ENCODE measurements at regions not wholly inside any gene's neighbourhood (a gene's known extent, or its start where the extent isn't known, plus 50 kb on each side); places are given as distances from the start of the nearest gene placed in this dataset.
A peak's percentile ranks its signal among the peaks of the same experiment; 100 is the strongest.

GRCh38 chrX:16368696-16369095, 201.4 kb downstream of the MAGEB17 start:
- no peak overlapping the region for H3K4me3 Mint-ChIP-seq (ENCODE audit: unreplicated experiment)
- no peak for DNase-seq (ENCODE audit: extremely low spot score, unreplicated experiment)
- no peaks in the 10 kb centered on the region for H3K4me1 Mint-ChIP-seq (ENCODE audit: unreplicated experiment)
- no peak overlapping the region for H3K27ac Mint-ChIP-seq (ENCODE audit: unreplicated experiment)
- TF ChIP-seq CTCF (IDR thresholded peaks at IDR 0.05) = no peak
- no peaks in the 10 kb centered on the region for H3K36me3 Mint-ChIP-seq (ENCODE audit: unreplicated experiment)
- H3K9me3 Mint-ChIP-seq (ENCODE audit: unreplicated experiment) = no peaks in the 10 kb centered on the region
- H3K27me3 Mint-ChIP-seq (ENCODE audit: unreplicated experiment) = no peaks in the 10 kb centered on the region

DNA sequence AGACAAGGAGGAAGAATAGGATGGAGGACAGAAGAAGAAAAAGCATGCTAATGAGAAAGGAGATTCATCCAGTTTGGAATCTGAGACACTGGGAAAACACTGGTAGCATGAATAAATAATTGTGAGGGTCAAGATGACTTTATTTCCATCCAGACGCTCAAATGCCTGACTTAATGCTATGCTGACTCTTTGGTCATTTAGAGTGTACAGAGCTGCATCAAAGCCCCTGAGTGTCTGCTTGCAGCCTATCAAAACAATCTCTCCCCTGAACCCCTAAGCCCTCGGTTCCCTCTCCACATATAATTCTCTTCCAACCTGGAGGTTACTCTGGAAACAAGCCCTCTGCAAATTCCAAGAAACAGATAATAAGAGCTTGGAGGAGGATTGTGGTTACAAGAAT, 208.8 kb downstream of the MAGEB17 start:
- Mint-ChIP-seq H3K4me1 (ENCODE audit: unreplicated experiment) (peaks cover 2% of the 10 kb centered on the region), H3K4me3 (ENCODE audit: unreplicated experiment) (no peak overlapping the region), H3K27ac (ENCODE audit: unreplicated experiment) (no peak overlapping the region), H3K36me3 (ENCODE audit: unreplicated experiment) (peaks cover 3% of the 10 kb centered on the region), H3K27me3 (ENCODE audit: unreplicated experiment) (no peaks in the 10 kb centered on the region), H3K9me3 (ENCODE audit: unreplicated experiment) (peaks cover 11% of the 10 kb centered on the region)
- DNase-seq (ENCODE audit: extremely low spot score, unreplicated experiment) = no peak
- TF ChIP-seq CTCF (IDR thresholded peaks at IDR 0.05) = no peak

DNA sequence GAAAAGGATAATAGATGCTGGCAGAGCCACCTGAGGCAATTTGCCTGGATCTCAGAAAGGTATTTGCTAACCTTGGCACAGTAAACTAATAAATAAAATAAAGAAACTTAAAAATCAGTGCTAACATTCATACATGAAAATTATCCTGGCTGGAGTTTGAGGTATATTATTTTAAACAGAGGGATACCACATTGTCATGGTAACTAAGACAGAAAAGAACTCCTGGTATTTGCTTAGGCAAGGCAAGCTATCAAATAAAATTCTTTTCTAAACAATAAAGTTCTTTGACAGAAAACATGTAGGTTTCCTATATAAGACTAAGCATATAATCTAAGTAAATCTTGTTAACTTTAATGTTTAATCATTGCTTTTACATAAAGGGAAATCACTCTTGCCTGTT, 218.8 kb downstream of the MAGEB17 start:
- no peak for DNase-seq (ENCODE audit: extremely low spot score, unreplicated experiment)
- Mint-ChIP-seq H3K27me3 (ENCODE audit: unreplicated experiment) (no peaks in the 10 kb centered on the region), H3K27ac (ENCODE audit: unreplicated experiment) (peak overlapping the region; percentile 69), H3K9me3 (ENCODE audit: unreplicated experiment) (peaks cover 12% of the 10 kb centered on the region), H3K4me1 (ENCODE audit: unreplicated experiment) (peaks cover 22% of the 10 kb centered on the region), H3K36me3 (ENCODE audit: unreplicated experiment) (no peaks in the 10 kb centered on the region), H3K4me3 (ENCODE audit: unreplicated experiment) (no peak overlapping the region)
- no peak for TF ChIP-seq CTCF (IDR thresholded peaks at IDR 0.05)

DNA sequence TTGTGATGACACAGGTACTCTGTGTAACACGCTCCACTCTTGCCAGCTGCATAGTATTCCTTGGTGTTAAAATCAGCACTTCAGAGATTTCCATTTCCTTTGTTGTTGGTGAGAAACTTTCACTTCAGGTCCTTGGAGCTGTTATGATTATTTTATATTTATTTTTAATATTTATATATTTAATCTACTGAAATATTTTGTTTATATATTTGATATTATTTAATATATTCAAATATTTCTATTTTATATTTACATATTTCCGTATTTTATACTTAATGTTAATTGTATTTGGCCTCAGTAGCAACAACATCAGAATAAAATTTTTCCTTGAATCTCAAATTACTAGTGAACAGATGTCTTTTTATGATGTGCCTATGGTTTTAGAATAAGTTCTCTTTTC, 225.3 kb downstream of the MAGEB17 start:
- Mint-ChIP-seq H3K27me3 (ENCODE audit: unreplicated experiment) (no peaks in the 10 kb centered on the region), H3K4me1 (ENCODE audit: unreplicated experiment) (peaks cover 6% of the 10 kb centered on the region), H3K27ac (ENCODE audit: unreplicated experiment) (no peak overlapping the region), H3K4me3 (ENCODE audit: unreplicated experiment) (no peak overlapping the region), H3K9me3 (ENCODE audit: unreplicated experiment) (peaks cover 12% of the 10 kb centered on the region), H3K36me3 (ENCODE audit: unreplicated experiment) (no peaks in the 10 kb centered on the region)
- no peak for DNase-seq (ENCODE audit: extremely low spot score, unreplicated experiment)
- no peak for TF ChIP-seq CTCF (IDR thresholded peaks at IDR 0.05)

DNA sequence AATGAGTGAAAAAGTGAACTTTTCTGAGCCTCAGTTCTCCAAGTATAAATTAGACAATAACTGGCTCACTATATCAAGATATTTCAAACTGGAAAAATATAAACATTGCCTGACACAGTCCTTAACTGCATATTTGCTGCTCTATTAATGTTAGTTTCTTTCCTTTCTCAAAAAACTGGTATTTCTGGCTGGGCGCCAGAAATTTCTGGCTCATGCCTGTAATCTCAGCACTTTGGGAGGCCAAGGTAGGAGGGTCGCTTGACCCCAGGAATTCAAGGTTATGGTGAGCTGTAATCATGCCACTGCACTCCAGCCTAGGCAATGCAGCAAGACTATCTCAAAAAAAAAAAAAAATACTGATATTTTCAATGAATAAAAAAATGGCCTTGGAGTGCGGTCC, 227.0 kb downstream of the MAGEB17 start:
- Mint-ChIP-seq H3K4me3 (ENCODE audit: unreplicated experiment) (no peak overlapping the region), H3K4me1 (ENCODE audit: unreplicated experiment) (peaks cover 6% of the 10 kb centered on the region), H3K9me3 (ENCODE audit: unreplicated experiment) (peaks cover 12% of the 10 kb centered on the region)

More for the DNA sequence above, 227.0 kb downstream of the MAGEB17 start:
- Mint-ChIP-seq H3K27ac (ENCODE audit: unreplicated experiment) (no peak overlapping the region), H3K27me3 (ENCODE audit: unreplicated experiment) (no peaks in the 10 kb centered on the region), H3K36me3 (ENCODE audit: unreplicated experiment) (no peaks in the 10 kb centered on the region)
- no peak for TF ChIP-seq CTCF (IDR thresholded peaks at IDR 0.05)
- no peak for DNase-seq (ENCODE audit: extremely low spot score, unreplicated experiment)

Data from osteocyte (in vitro differentiated cells).